ENCODE measurements at regions not wholly inside any gene's neighbourhood (a gene's known extent, or its start where the extent isn't known, plus 50 kb on each side); places are given as distances from the start of the nearest gene placed in this dataset.

GRCh38 chr2:139271149-139271548, 491.0 kb upstream of the NXPH2 start:
- TF ChIP-seq EZH2 (IDR thresholded peaks at IDR 0.05; ENCODE audit: borderline replicate concordance, low read length) (no peak), CTCF (IDR thresholded peaks at IDR 0.05; ENCODE audit: low read length) (no peak)
- H4K20me1 ChIP-seq (ENCODE audit: insufficient read depth, low read length) = no peaks in the 10 kb centered on the region
- no peaks in the 10 kb centered on the region for H3K4me1 ChIP-seq (ENCODE audit: insufficient read depth, low read length, severe bottlenecking)
- no peak overlapping the region for H3K9ac ChIP-seq (ENCODE audit: low read length)
- H3K27me3 ChIP-seq (ENCODE audit: insufficient read depth, low read length) = no peaks in the 10 kb centered on the region
- no peak overlapping the region for H3K4me3 ChIP-seq (ENCODE audit: low read depth, low read length, poor library complexity, severe bottlenecking)
- no peaks in the 10 kb centered on the region for H3K9me2 ChIP-seq (ENCODE audit: low read depth, low read length)
- H3F3A ChIP-seq (ENCODE audit: insufficient read depth, low read length) = no peaks in the 10 kb centered on the region
- no peaks in the 10 kb centered on the region for H3K36me3 ChIP-seq (ENCODE audit: insufficient read depth, low read length)
- no peak overlapping the region for H3K4me2 ChIP-seq (ENCODE audit: low read length)
- no peaks in the 10 kb centered on the region for H3K9me3 ChIP-seq (ENCODE audit: low read length)
- H3K27ac ChIP-seq (ENCODE audit: low read depth, low read length, poor library complexity, severe bottlenecking) = no peak overlapping the region
- no peak overlapping the region for H2AFZ ChIP-seq (ENCODE audit: low read length)
- no peaks in the 10 kb centered on the region for H3K79me2 ChIP-seq (ENCODE audit: insufficient read depth, low read length)

- H3K9me2 ChIP-seq (ENCODE audit: low read depth, low read length) = no peaks in the 10 kb centered on the region
- H3K79me2 ChIP-seq (ENCODE audit: insufficient read depth, low read length) = no peaks in the 10 kb centered on the region
- no peaks in the 10 kb centered on the region for H3K27me3 ChIP-seq (ENCODE audit: insufficient read depth, low read length)
- H3K9me3 ChIP-seq (ENCODE audit: low read length) = no peaks in the 10 kb centered on the region
- TF ChIP-seq EZH2 (IDR thresholded peaks at IDR 0.05; ENCODE audit: borderline replicate concordance, low read length) = no peak
- no peak for TF ChIP-seq CTCF (IDR thresholded peaks at IDR 0.05; ENCODE audit: low read length)
- no peaks in the 10 kb centered on the region for H3K36me3 ChIP-seq (ENCODE audit: insufficient read depth, low read length)
- no peaks in the 10 kb centered on the region for H4K20me1 ChIP-seq (ENCODE audit: insufficient read depth, low read length)
- no peaks in the 10 kb centered on the region for H3K4me1 ChIP-seq (ENCODE audit: insufficient read depth, low read length, severe bottlenecking)
- no peaks in the 10 kb centered on the region for H3F3A ChIP-seq (ENCODE audit: insufficient read depth, low read length)
- H3K4me3 ChIP-seq (ENCODE audit: low read depth, low read length, poor library complexity, severe bottlenecking) = no peak overlapping the region
- H3K4me2 ChIP-seq (ENCODE audit: low read length) = no peak overlapping the region
- H2AFZ ChIP-seq (ENCODE audit: low read length) = no peak overlapping the region
- no peak overlapping the region for H3K9ac ChIP-seq (ENCODE audit: low read length)
- no peak overlapping the region for H3K27ac ChIP-seq (ENCODE audit: low read depth, low read length, poor library complexity, severe bottlenecking)
Measured at GRCh38 chr2:139260052-139260430, 479.9 kb upstream of the NXPH2 start.

DNA sequence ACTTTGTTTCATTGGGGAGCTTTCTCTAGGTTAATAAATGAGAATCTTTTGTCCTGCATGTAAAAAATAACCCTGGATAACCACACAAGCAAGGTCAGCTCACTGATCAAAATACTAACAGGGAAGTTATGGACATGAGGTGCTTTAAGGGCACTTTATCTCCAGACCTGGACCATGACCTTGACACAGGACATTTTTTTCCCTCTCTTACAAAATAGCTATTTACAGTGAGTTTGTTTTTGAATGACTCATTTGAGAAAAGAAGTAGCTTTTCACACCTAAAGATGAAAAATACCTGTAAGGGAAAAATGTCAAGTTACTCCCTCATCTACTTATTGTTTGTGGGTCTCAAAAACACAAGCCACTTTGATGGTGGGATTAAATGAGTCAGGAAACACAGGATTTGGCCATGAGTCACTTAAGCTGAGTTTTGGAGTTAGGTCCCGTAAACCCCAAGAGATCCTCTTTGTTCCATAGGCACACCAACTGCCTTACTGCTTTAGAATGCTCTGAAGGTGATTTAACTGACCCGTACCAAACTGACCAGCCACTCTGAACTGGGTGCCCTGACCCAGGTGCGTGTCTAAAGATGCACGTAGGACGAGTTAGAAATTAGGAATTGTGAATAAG, 479.3 kb upstream of the NXPH2 start:
- no peaks in the 10 kb centered on the region for H3K79me2 ChIP-seq (ENCODE audit: insufficient read depth, low read length)
- H3K4me1 ChIP-seq (ENCODE audit: insufficient read depth, low read length, severe bottlenecking) = no peaks in the 10 kb centered on the region
- no peak overlapping the region for H2AFZ ChIP-seq (ENCODE audit: low read length)
- no peaks in the 10 kb centered on the region for H3K9me3 ChIP-seq (ENCODE audit: low read length)
- no peaks in the 10 kb centered on the region for H3F3A ChIP-seq (ENCODE audit: insufficient read depth, low read length)
- no peak overlapping the region for H3K9ac ChIP-seq (ENCODE audit: low read length)
- H3K4me2 ChIP-seq (ENCODE audit: low read length) = no peak overlapping the region
- no peak overlapping the region for H3K4me3 ChIP-seq (ENCODE audit: low read depth, low read length, poor library complexity, severe bottlenecking)
- H3K27me3 ChIP-seq (ENCODE audit: insufficient read depth, low read length) = no peaks in the 10 kb centered on the region
- H3K9me2 ChIP-seq (ENCODE audit: low read depth, low read length) = no peaks in the 10 kb centered on the region
- H3K27ac ChIP-seq (ENCODE audit: low read depth, low read length, poor library complexity, severe bottlenecking) = no peak overlapping the region
- H3K36me3 ChIP-seq (ENCODE audit: insufficient read depth, low read length) = no peaks in the 10 kb centered on the region
- H4K20me1 ChIP-seq (ENCODE audit: insufficient read depth, low read length) = no peaks in the 10 kb centered on the region
- no peak for TF ChIP-seq EZH2 (IDR thresholded peaks at IDR 0.05; ENCODE audit: borderline replicate concordance, low read length)
- no peak for TF ChIP-seq CTCF (IDR thresholded peaks at IDR 0.05; ENCODE audit: low read length)

Data from OCI-LY1 (cell line).